Colonic mucosa (tissue), 4 donors: ENCODE measurements at regions not wholly inside any gene's neighbourhood (a gene's known extent, or its start where the extent isn't known, plus 50 kb on each side); places are given as distances from the start of the nearest gene placed in this dataset.
"Not testable (repeated sequence)": the region's sequence is repeated elsewhere in the genome, so short reads cannot be mapped to it uniquely, and the experiment has no call there.

Experiments used
- DNase-seq: peaks from one replicate; pipeline ENCODE4 v3.0.0-alpha.2; 2020
- H3K27ac ChIP-seq: fragments of 200-600 bp; one replicate; pipeline ENCODE4 v1.8.0; 2021
- H3K27me3 ChIP-seq: fragments of 200-600 bp; one replicate; pipeline ENCODE4 v1.8.0; 2021
- H3K36me3 ChIP-seq: fragments of 200-600 bp; one replicate; pipeline ENCODE4 v1.8.0; 2021
- H3K4me1 ChIP-seq: fragments of 200-600 bp; one replicate; pipeline ENCODE4 v1.8.0; 2021; ENCODE audit warnings: mild to moderate bottlenecking
- H3K4me3 ChIP-seq: fragments of 200-600 bp; one replicate; pipeline ENCODE4 v1.8.0; 2021
- H3K9ac ChIP-seq, 2 donors: one replicate each; pipeline ENCODE4 v1.7.0; 2013; ENCODE audit warnings: control low read depth in 2 of 2, low read depth in 2 of 2, low read length in 2 of 2
- H3K9me3 ChIP-seq: fragments of 200-600 bp; one replicate; pipeline ENCODE4 v1.8.0; 2021
- intact Hi-C: fragments of 100-400 bp; cut with DNase I; formaldehyde crosslinking; loops from one replicate; pipeline ENCODE4 v1.14.1; 2022
- TF ChIP-seq, protein P1 (sequence below): fragments of 200-600 bp; IDR thresholded peaks from one replicate; pipeline ENCODE4 v1.8.0; 2022; ENCODE audit warnings: antibody characterized with exemption, mild to moderate bottlenecking
- donor health status: healthy.
- donor health status: DM: no; HTN: no; CAD: no.
- donor health status: DM: no; HTN: no; CAD: no.

DNA sequence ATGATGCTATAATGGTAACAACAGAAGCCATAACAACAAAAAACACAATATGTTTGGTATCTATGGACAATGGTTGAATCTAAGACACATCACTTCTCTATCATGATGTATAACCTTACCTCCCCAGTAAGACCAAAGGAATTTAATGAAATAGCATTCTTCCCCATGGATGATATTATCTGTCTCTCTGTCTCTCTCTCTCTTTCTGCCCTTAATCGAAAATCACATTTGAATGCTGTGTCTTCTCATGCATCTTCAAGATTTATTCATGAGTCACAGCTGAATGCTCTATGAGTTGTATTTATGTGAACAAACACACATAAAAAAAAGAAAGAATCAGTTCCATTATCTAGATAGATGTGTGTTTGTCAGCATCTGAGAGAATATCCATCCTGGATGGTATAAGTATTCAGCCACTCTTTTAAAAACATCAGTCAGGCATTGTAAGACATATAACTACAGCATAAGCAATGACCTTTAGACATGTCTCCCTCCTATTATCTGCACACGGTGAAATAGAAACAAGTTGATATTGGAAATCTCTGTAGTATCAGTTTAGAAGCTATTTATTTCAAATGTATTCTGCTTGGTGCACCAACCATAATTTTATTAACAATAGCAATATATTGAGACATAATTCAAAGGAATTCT is 433.3 kb downstream of the TOX3 start:
- Histone ChIP-seq H3K9ac (no peak overlapping the region), H3K36me3 (no peaks in the 10 kb centered on the region), H3K27ac (no peak overlapping the region), H3K9me3 (no peaks in the 10 kb centered on the region), H3K4me3 (no peak overlapping the region), H3K4me1 (no peaks in the 10 kb centered on the region), H3K27me3 (no peaks in the 10 kb centered on the region)
- intact Hi-C loops: no loop called here
- TF ChIP-seq, protein P1, sequence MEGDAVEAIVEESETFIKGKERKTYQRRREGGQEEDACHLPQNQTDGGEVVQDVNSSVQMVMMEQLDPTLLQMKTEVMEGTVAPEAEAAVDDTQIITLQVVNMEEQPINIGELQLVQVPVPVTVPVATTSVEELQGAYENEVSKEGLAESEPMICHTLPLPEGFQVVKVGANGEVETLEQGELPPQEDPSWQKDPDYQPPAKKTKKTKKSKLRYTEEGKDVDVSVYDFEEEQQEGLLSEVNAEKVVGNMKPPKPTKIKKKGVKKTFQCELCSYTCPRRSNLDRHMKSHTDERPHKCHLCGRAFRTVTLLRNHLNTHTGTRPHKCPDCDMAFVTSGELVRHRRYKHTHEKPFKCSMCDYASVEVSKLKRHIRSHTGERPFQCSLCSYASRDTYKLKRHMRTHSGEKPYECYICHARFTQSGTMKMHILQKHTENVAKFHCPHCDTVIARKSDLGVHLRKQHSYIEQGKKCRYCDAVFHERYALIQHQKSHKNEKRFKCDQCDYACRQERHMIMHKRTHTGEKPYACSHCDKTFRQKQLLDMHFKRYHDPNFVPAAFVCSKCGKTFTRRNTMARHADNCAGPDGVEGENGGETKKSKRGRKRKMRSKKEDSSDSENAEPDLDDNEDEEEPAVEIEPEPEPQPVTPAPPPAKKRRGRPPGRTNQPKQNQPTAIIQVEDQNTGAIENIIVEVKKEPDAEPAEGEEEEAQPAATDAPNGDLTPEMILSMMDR: no peak
- no peak for DNase-seq

DNA sequence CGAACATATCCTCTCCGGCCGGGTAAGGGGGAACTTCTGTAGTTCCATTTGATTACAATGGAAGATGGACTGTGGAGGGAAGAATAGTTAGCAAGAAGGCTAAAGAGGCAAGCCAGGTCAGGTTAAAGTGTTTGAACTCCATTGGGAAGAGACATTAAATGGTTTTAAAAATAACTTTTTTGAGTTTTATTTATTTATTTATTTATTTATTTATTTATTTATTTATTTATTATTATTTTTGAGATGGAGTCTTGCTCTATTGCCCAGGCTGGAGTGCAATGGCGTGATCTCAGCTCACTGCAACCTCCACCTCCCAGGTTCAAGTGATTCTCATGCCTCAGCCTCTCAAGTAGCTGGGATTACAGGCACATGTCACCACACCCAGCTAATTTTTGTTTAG is 441.9 kb downstream of the TOX3 start:
- H3K36me3 ChIP-seq, H3K27ac ChIP-seq, H3K4me3 ChIP-seq, H3K4me1 ChIP-seq, H3K9ac ChIP-seq, H3K27me3 ChIP-seq, DNase-seq, H3K9me3 ChIP-seq, intact Hi-C loops: not testable (repeated sequence)

DNA sequence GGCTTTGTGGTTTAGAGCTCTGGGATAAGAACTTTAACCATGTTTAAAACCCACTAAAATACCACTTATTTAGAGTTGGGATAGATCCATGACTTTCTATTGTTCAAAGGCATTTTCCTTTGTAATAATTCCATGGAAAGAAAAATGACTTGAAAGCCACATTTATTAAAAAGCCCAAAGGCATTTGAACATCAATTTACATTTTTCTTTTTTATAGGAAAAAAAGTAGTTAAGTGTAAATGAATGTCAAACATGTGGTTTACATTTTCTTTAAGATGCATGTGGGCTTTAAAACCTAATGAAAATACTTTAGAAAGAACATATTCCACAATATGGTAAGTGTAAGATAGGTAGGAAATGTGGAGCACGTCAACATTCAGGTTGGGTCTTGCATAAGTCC is 443.2 kb downstream of the TOX3 start:
- TF ChIP-seq, protein P1: no peak
- H3K27me3 ChIP-seq: no peaks in the 10 kb centered on the region
- no peaks in the 10 kb centered on the region for H3K9me3 ChIP-seq
- no peak overlapping the region for H3K9ac ChIP-seq
- H3K36me3 ChIP-seq: no peaks in the 10 kb centered on the region
- H3K4me3 ChIP-seq: no peak overlapping the region
- intact Hi-C loops: no loop called here
- no peaks in the 10 kb centered on the region for H3K4me1 ChIP-seq
- DNase-seq: no peak
- H3K27ac ChIP-seq: no peak overlapping the region

DNA sequence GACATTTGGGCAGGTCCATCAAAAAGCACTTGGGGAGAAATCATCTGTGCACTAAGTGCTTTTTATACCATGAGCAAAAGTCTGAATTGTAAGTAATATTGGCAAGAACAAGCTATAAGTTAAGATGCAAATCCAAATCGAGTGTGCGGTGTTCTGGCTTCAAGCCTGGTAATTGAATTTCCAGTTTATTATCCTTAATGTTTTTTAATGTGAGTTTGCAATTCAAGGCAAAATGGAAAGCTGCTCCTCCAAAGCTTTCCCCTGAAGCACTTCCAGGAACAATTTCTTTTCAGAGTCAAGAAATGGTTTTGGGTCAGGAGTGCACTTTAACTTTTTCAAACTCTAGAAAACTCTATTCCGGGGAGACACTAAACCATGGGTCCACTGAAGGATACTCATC is 445.7 kb downstream of the TOX3 start:
- TF ChIP-seq, protein P1: no peak
- Histone ChIP-seq H3K4me3 (no peak overlapping the region), H3K9ac (no peak overlapping the region), H3K27me3 (no peaks in the 10 kb centered on the region), H3K4me1 (no peaks in the 10 kb centered on the region), H3K9me3 (no peaks in the 10 kb centered on the region), H3K36me3 (no peaks in the 10 kb centered on the region), H3K27ac (no peak overlapping the region)
- DNase-seq: no peak
- intact Hi-C loops: no loop called here

DNA sequence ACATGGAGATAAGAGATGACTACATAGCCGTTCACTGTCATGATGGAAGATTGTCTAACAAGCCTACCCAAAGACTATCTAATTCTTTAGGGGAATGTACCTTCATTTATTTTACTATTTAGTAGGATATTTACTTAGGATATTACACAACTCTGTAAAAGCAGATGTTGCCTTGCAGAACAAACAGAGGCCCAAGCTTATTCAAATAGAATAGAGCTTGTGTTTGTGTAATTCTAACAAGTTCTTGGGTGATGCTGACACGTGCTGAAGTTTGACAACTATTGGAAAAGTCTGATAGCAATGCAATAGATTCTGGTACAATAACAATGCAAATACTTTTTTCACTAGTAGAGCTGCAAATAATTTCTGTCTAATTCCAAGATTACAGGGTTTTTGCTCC is 447.6 kb downstream of the TOX3 start:
- no peaks in the 10 kb centered on the region for H3K9me3 ChIP-seq
- no peak overlapping the region for H3K27ac ChIP-seq
- TF ChIP-seq, protein P1: no peak
- H3K4me1 ChIP-seq: no peaks in the 10 kb centered on the region
- H3K36me3 ChIP-seq: no peaks in the 10 kb centered on the region
- no peak for DNase-seq
- H3K27me3 ChIP-seq: no peaks in the 10 kb centered on the region
- H3K4me3 ChIP-seq: no peak overlapping the region
- no peak overlapping the region for H3K9ac ChIP-seq
- intact Hi-C loops: no loop called here

DNA sequence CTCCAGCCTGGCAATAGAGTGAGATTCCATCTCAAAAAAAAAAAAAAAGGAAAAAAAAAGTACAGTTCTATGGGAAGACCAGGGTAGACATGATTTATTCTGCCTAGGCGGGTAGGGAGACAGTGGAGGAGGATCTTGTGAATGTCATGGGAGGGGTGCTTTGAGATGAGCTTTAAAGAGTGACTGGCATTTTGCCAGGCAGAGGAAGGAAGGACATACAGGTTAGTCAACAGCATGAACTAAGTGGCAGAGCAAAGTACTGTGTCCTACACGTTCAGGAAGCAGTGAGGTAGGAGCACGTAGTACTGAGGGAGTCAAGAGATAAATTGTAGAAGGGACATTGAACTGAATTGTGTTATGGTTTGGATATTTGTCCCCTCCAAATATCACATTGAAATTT is 451.5 kb downstream of the TOX3 start:
- intact Hi-C loops: no loop called here
- Histone ChIP-seq H3K4me1 (no peaks in the 10 kb centered on the region), H3K36me3 (no peaks in the 10 kb centered on the region), H3K27me3 (no peaks in the 10 kb centered on the region), H3K4me3 (no peak overlapping the region), H3K27ac (no peak overlapping the region), H3K9ac (no peak overlapping the region), H3K9me3 (no peaks in the 10 kb centered on the region)
- DNase-seq: no peak
- TF ChIP-seq, protein P1: no peak
